Upper lobe of left lung (tissue), 6 donors: ENCODE measurements at regions not wholly inside any gene's neighbourhood (a gene's known extent, or its start where the extent isn't known, plus 50 kb on each side); places are given as distances from the start of the nearest gene placed in this dataset.

Experiments used
- ATAC-seq, 2 donors: fragments of 200-7000 bp; cut with Tn5 transposase; one replicate each; pipeline ENCODE4 v1.9.1; 2022; ENCODE audit warnings: mild to moderate bottlenecking in 2 of 2, moderate library complexity in 2 of 2; ENCODE audit not compliant: low FRiP score in 2 of 2
- DNase-seq, 2 donors: peaks; one replicate each; pipeline ENCODE4 v3.0.0-alpha.2; 2019 to 2020
- H3K27ac ChIP-seq, 4 donors: fragments of 200-600 bp; sonication (generic); one replicate each; pipeline ENCODE4 v1.5.1; 2016 to 2019
- H3K27me3 ChIP-seq, 4 donors: fragments of 200-600 bp; sonication (generic); one replicate each; pipeline ENCODE4 v1.5.1; 2017 to 2019
- H3K36me3 ChIP-seq, 4 donors: fragments of 200-600 bp; sonication (generic); one replicate each; pipeline ENCODE4 v1.5.1; 2016 to 2019
- H3K4me1 ChIP-seq, 4 donors: fragments of 200-600 bp; sonication (generic); one replicate each; pipeline ENCODE4 v1.5.1; 2018 to 2019
- H3K4me3 ChIP-seq, 4 donors: fragments of 200-600 bp; sonication (generic); one replicate each; pipeline ENCODE4 v1.5.1; 2017 to 2019; ENCODE audit warnings: mild to moderate bottlenecking in 2 of 4, moderate library complexity in 1 of 4
- H3K9me3 ChIP-seq, 4 donors: fragments of 200-600 bp; sonication (generic); one replicate each; pipeline ENCODE4 v1.5.1; 2018 to 2019
- EP300 ChIP-seq, 4 donors: sonication (generic); formaldehyde crosslinking; IDR thresholded peaks; one replicate each; pipeline ENCODE4 v1.5.1; 2017; ENCODE audit warnings: antibody characterized with exemption in 4 of 4, control low read depth in 2 of 4
- POLR2A ChIP-seq, 4 donors: fragments of 450-650 bp; IDR thresholded peaks; one replicate each; pipeline ENCODE4 v1.5.1; 2016 to 2017; ENCODE audit warnings: antibody characterized with exemption in 4 of 4, mild to moderate bottlenecking in 2 of 4
- POLR2AphosphoS5 ChIP-seq, 2 donors: sonication (generic); formaldehyde crosslinking; IDR thresholded peaks; one replicate each; pipeline ENCODE4 v1.5.1; 2017; ENCODE audit warnings: antibody characterized with exemption in 2 of 2
- WGBS, 2 donors: methylation state at CpG; one replicate each; pipeline ENCODE4 v1.1.5; 2017 to 2018; 5-methylcytosine and 5-hydroxymethylcytosine counted together
- TF ChIP-seq, protein P1 (sequence below), 6 experiments: fragments of 450-650 bp in 4 of 6; fragments of 200-600 bp in 2 of 6; sonication (generic) in 2 of 6; IDR thresholded peaks; one replicate each; pipeline ENCODE4 v1.5.1; 2016 to 2019; ENCODE audit warnings: antibody characterized with exemption in 6 of 6
- donor health status: DM: no; HTN: no; CAD: no; lungs with moderate emphysema.
- donor health status: DM: no; HTN: yes; CAD: no; lungs with severe emphysema.

DNA sequence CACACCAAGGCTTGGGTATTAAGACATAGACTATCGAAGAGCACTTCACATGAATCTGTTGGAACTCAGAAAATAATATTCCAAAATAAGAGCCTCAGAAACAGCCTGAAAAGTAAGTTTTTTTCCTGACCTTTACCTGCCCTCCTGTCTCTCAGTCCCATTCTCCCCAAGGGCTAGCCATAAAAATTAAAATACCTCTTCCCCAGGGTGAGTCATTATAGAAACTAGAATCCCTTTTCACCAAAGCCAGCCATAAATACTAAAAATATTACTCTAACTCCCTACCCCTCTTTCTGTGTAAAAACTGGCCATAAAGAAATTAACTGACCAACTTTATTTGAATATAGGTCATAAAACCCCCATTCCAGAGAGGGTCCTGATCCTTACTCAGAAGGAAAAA lies 87.9 kb upstream of the TMEM106B start:
- WGBS, 2 donors, result 74 to 78% methylated on average over 1 of the region's 1 CpG
- Histone ChIP-seq H3K27ac (no peak overlapping the region), H3K36me3 (no peaks in the 10 kb centered on the region), H3K4me3 (no peak overlapping the region), H3K4me1 (no peaks in the 10 kb centered on the region), H3K9me3 (no peaks in the 10 kb centered on the region), H3K27me3 (no peaks in the 10 kb centered on the region)
- ATAC-seq, result no peak
- TF ChIP-seq POLR2A (IDR thresholded peaks at IDR 0.05) (no peak), EP300 (IDR thresholded peaks at IDR 0.05) (no peak), POLR2AphosphoS5 (IDR thresholded peaks at IDR 0.05) (no peak)
- TF ChIP-seq, protein P1, sequence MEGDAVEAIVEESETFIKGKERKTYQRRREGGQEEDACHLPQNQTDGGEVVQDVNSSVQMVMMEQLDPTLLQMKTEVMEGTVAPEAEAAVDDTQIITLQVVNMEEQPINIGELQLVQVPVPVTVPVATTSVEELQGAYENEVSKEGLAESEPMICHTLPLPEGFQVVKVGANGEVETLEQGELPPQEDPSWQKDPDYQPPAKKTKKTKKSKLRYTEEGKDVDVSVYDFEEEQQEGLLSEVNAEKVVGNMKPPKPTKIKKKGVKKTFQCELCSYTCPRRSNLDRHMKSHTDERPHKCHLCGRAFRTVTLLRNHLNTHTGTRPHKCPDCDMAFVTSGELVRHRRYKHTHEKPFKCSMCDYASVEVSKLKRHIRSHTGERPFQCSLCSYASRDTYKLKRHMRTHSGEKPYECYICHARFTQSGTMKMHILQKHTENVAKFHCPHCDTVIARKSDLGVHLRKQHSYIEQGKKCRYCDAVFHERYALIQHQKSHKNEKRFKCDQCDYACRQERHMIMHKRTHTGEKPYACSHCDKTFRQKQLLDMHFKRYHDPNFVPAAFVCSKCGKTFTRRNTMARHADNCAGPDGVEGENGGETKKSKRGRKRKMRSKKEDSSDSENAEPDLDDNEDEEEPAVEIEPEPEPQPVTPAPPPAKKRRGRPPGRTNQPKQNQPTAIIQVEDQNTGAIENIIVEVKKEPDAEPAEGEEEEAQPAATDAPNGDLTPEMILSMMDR (IDR thresholded peaks at IDR 0.05), result no peak
- DNase-seq, result no peak

GRCh38 chr7:12124028-12124427 lies 87.1 kb upstream of the TMEM106B start:
- Histone ChIP-seq H3K36me3 (no peaks in the 10 kb centered on the region), H3K4me3 (no peak overlapping the region), H3K9me3 (no peaks in the 10 kb centered on the region), H3K27me3 (no peaks in the 10 kb centered on the region), H3K27ac (no peak overlapping the region), H3K4me1 (no peaks in the 10 kb centered on the region)
- TF ChIP-seq EP300 (IDR thresholded peaks at IDR 0.05), result no peak
- TF ChIP-seq, protein P1 (IDR thresholded peaks at IDR 0.05), result no peak
- TF ChIP-seq POLR2A (IDR thresholded peaks at IDR 0.05), result no peak
- TF ChIP-seq POLR2AphosphoS5 (IDR thresholded peaks at IDR 0.05), result no peak
- 54 to 62% methylated on average over 6 of the region's 6 CpGs for WGBS, 2 donors
- ATAC-seq (no peak), DNase-seq (no peak)

DNA sequence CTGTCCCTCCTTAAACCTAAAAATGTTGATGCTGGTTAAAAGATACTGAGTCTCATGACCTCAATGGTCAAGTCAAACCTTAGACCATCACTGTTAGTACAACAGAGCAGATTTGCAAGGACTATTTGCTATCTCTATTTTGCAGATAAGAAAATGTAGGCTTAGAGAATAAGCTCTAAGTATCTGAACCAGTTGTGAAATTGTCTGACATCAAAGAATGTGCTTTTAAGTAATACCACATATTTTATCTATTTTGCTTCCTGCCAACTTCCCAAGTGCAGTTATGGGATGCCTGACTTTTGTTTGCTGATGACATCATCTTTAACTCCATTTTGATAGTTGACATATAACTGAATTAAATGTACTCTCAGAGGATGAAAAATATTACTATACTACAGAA lies 83.6 kb upstream of the TMEM106B start:
- no peaks in the 10 kb centered on the region for H3K9me3 ChIP-seq
- no peaks in the 10 kb centered on the region for H3K27me3 ChIP-seq
- H3K36me3 ChIP-seq, result no peaks in the 10 kb centered on the region
- no peak overlapping the region for H3K27ac ChIP-seq
- ATAC-seq (no peak), DNase-seq (no peak)
- TF ChIP-seq POLR2AphosphoS5 (IDR thresholded peaks at IDR 0.05) (no peak), POLR2A (IDR thresholded peaks at IDR 0.05) (no peak), EP300 (IDR thresholded peaks at IDR 0.05) (no peak)
- TF ChIP-seq, protein P1 (IDR thresholded peaks at IDR 0.05), result no peak
- no peaks in the 10 kb centered on the region for H3K4me1 ChIP-seq
- H3K4me3 ChIP-seq, result no peak overlapping the region

GRCh38 chr7:12130609-12131008 lies 80.5 kb upstream of the TMEM106B start:
- Histone ChIP-seq H3K4me3 (no peak overlapping the region), H3K27ac (no peak overlapping the region), H3K36me3 (no peaks in the 10 kb centered on the region), H3K27me3 (no peaks in the 10 kb centered on the region), H3K9me3 (no peaks in the 10 kb centered on the region), H3K4me1 (no peaks in the 10 kb centered on the region)
- DNase-seq, result no peak
- ATAC-seq, result no peak
- TF ChIP-seq POLR2A (IDR thresholded peaks at IDR 0.05) (no peak), EP300 (IDR thresholded peaks at IDR 0.05) (no peak), POLR2AphosphoS5 (IDR thresholded peaks at IDR 0.05) (no peak)
- TF ChIP-seq, protein P1 (IDR thresholded peaks at IDR 0.05), result no peak

DNA sequence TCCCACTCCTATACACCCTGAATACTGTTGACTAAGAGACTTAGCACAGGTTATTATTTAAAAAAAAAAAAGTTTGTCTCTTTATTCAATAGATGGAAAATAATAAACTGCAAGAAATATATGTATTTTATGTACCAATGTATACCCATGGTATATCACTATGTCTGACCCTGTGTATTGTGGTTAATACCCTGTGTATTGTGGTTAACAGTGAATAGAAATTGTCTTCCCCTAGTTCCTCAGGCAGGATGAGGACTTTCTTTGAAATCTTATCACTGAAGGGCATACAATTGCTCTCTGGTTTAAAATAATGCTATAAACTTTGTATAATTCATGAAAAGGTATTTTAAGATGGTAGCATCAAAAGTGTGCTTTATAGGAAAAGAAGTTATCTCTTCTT lies 80.0 kb upstream of the TMEM106B start:
- Histone ChIP-seq H3K4me1 (no peaks in the 10 kb centered on the region), H3K27me3 (no peaks in the 10 kb centered on the region), H3K36me3 (no peaks in the 10 kb centered on the region), H3K9me3 (no peaks in the 10 kb centered on the region), H3K4me3 (no peak overlapping the region), H3K27ac (no peak overlapping the region)
- ATAC-seq (no peak), DNase-seq (no peak)
- TF ChIP-seq, protein P1 (IDR thresholded peaks at IDR 0.05), result no peak
- TF ChIP-seq POLR2A (IDR thresholded peaks at IDR 0.05), result no peak
- no peak for TF ChIP-seq POLR2AphosphoS5 (IDR thresholded peaks at IDR 0.05)
